GM12892 (cell line): ENCODE measurements at regions not wholly inside any gene's neighbourhood (a gene's known extent, or its start where the extent isn't known, plus 50 kb on each side); places are given as distances from the start of the nearest gene placed in this dataset.

ENCODE experiments used
- DNase-seq: peaks from one replicate; pipeline ENCODE4 v3.0.0; 2011; ENCODE audit not compliant: insufficient read length
- FAIRE-seq: peaks from 2 replicates; lab custom pipeline; 2011; peaks lifted over from hg19 to GRCh38; lab: Jason Lieb, UNC
- POLR2A ChIP-seq: IDR thresholded peaks from 2 replicates; pipeline ENCODE4 v1.6.1; 2011; ENCODE audit warnings: low read depth, low read length, control low read depth
- POLR2AphosphoS5 ChIP-seq: IDR thresholded peaks from 2 replicates; pipeline ENCODE4 v1.6.1; 2011; ENCODE audit warnings: low read depth, low read length, control low read depth
- TAF1 ChIP-seq: IDR thresholded peaks from 2 replicates; pipeline ENCODE4 v1.6.1; 2011; ENCODE audit warnings: low read depth, mild to moderate bottlenecking, control low read depth, low read length, borderline replicate concordance

DNA sequence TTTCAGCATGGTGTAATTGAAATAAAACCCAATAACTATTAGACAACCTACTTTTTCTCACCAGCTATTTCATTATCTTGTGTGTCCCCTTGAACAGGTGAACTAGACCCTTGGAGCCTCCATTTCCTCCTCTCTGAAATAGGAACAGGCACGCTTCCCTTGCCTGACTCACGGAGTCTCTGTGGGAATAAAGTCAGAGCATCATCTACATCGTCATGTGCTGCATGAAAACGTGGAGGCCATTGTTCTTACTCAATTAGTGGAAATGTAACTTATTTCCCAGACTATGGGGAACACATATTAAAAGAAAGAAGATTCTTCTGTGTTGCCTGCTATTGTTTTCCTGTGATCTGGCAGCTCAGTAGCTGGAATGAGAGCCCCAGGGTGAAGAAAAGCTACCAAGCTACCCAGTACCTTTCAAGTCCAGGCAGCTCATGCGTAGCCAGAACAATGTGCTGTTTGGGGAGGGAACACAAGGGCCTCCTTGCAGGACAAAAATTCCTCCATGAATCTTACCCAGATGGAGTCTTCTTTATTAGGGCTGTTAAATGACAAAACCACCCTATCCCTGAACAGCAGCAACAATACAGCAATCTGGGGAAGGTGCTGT, 59.8 kb downstream of the SOX11 start:
- no peak for FAIRE-seq
- no peak for TF ChIP-seq POLR2AphosphoS5

DNA sequence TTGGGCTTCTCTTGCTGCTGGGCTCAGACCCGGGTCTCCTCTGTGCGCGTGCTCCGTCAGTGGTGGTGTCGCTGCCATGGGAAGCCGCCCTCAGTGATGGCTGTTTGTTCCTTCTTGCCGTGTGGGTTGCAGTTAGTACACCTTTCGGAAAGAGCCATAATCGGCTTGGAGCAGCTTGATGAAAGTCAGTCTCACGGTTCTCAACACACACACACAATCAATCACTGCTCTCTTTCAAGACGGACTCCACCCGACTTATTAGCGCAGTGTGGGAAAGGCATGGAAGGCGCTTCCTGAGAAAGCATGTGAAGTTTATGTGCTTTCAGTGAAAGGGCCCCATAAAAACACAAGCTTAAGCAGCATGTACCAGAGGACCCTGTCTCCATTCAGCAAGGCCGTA, 64.1 kb downstream of the SOX11 start:
- DNase-seq: no peak
- FAIRE-seq: no peak
- TF ChIP-seq POLR2AphosphoS5: no peak
- TF ChIP-seq TAF1: no peak
- TF ChIP-seq POLR2A: no peak

More for the DNA sequence above, 59.8 kb downstream of the SOX11 start:
- DNase-seq: no peak

DNA sequence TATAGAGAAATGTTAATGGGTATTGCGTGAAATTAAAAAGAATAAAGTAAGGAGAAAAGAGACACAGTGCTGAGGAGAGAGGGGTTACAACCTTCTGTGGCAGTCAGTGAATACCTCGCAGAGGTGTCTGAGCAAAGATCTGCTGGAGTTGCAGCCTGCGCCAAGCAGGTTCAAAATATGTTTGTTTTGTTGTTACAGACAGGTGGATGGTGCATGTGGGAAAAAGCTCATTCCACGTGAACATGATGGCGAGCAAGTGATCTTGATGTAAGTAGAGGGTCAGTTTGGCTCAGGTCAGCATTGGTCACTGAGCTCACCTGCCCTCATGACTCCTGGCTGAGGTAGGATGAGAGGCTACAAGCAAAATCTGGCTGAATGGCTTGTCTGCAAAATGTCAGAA, 66.2 kb downstream of the SOX11 start:
- FAIRE-seq (no peak), DNase-seq (no peak)
- TF ChIP-seq POLR2AphosphoS5 (no peak), POLR2A (no peak), TAF1 (no peak)

DNA sequence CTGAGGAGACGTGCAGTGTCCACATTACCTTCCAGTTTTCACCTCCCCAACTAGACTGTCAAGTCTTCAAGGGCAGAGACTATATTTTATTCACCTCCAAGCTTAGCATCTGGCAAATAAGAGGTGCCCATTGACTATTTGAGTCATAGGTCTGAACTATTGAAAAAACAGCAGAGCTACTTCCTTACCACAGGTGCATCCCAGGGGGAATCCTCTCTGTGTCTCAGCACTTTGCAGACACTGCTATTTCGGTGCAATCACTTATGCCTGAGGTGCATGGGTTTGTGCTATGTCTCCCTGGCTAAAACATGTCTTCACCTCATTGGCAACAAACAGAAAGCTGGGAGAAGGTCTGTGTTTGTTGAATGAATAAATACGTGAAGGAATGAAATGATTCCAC, 67.8 kb downstream of the SOX11 start:
- no peak for FAIRE-seq
- TF ChIP-seq POLR2A (no peak), POLR2AphosphoS5 (no peak), TAF1 (no peak)

DNA sequence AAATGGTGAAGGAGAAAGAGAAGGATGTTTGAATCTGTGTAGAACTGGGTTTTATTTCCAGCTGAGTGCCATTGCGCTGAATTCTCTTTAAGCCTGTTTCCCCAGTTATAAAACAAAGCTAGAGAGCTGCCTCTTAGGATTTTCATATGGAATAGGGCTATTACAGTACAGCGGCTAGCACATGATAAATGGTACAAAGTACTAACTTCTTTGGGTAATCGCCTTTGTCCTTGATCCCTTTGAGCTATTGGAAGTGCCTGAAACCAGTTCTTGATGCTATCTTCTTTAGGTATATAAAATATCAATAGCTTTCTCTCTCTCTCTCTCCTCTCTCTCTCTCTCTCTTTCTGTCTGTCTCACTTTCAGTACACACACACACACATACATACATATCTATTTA, 71.3 kb downstream of the SOX11 start:
- TF ChIP-seq TAF1 (no peak), POLR2AphosphoS5 (no peak), POLR2A (no peak)
- DNase-seq: no peak
- FAIRE-seq: no peak

More for the DNA sequence above, 67.8 kb downstream of the SOX11 start:
- no peak for DNase-seq

DNA sequence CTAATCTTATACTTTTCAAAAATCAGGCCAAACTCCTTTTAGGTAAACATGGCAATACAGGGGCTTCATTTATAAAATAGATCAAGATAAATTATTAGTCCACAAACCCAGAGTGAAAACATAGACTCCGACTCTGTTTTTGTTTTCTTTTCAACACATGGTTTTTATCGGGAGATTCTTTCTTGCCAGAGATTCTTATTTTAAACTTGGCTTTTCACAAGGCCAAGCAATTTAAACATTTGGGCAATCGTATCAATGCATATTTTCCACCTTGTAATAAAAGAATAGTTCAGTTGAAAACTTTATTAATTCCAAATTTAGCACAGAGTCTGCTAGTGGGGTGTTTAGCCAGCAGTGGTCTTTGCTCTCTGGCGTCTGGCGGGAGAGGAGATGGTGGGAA, 71.9 kb downstream of the SOX11 start:
- TF ChIP-seq TAF1 (no peak), POLR2AphosphoS5 (no peak)
- FAIRE-seq: no peak
- no peak for DNase-seq

DNA sequence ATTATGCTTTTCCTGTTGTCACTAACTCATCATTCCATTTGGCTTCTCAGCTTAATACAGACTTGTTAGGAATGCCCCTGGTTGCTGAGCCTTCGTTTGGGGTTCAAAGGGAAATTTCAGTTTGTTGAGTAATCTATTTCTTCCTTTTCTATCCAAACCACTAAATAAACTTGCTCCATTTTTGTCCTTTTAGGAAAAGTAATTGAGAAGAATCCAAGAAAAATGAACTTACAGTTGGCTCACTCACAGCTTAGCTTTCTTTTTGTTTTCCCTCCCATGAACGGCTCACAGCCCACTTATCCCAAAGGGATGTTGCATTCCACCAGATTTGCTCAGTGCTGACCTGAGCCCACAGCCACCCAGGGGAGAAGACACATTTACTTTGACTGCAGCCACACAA, 73.9 kb downstream of the SOX11 start:
- no peak for FAIRE-seq
- TF ChIP-seq TAF1 (no peak), POLR2A (no peak), POLR2AphosphoS5 (no peak)
- no peak for DNase-seq

DNA sequence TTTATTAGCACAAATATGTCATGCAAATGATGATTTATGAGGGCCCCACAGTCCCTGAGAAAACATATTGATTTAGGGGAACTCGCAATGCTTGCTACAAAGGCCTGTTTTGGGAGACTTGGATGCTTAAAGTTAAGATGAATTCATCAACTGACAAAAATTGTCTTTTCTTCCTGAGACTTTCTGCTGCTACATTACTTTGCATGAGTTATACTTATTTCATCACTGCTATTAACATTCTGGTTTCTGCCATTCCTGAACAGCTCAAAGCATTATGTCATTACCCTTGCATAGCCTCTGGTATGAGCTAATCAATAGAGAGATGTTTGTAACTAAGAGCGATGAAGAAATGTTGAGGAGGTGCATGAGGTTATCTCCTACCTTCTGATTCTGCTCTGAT, 74.4 kb downstream of the SOX11 start:
- FAIRE-seq: no peak
- no peak for DNase-seq
- no peak for TF ChIP-seq POLR2A
- no peak for TF ChIP-seq POLR2AphosphoS5
- no peak for TF ChIP-seq TAF1

DNA sequence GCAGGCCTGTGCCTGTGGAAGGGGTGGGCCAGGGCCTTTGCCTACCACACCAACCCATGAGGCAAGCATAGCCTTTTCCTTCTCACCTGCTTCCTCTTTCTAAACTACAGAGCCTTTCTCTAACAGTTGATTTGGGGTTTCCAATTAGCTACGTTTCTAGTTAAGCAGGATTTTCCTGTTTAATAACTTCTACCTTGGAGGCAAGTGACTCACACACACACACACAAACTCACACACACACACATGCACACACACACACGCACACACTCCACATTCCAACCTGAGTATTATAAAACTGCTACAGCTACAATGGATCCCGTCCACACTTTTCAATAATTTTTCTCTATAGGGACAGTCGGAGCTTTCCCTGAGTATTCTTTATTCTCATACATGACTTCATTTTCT, 84.9 kb downstream of the SOX11 start:
- DNase-seq: no peak
- FAIRE-seq: no peak
- no peak for TF ChIP-seq POLR2AphosphoS5
- TF ChIP-seq POLR2A: no peak
- TF ChIP-seq TAF1: no peak

DNA sequence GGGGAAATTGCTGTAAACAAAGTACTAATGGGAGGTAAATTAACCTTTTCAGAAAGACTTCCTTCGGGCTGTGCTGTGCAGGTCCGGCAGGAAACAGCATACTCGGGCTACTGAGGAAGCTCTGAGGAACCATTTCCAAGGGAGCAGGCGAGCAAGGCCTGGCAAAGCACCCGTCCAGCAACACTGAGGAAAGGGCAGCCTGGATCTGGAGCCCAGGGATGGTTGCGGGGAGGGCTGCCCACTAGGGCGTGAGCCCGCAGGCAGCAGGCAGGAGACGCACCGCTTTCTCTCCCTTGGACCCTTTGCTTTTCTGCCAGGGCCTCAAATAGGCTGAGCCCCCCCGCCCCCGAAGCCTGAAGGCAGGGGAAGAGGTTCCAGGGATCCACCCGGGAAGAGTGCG, 89.5 kb downstream of the SOX11 start:
- FAIRE-seq: no peak
- TF ChIP-seq POLR2AphosphoS5 (no peak), POLR2A (no peak), TAF1 (no peak)

DNA sequence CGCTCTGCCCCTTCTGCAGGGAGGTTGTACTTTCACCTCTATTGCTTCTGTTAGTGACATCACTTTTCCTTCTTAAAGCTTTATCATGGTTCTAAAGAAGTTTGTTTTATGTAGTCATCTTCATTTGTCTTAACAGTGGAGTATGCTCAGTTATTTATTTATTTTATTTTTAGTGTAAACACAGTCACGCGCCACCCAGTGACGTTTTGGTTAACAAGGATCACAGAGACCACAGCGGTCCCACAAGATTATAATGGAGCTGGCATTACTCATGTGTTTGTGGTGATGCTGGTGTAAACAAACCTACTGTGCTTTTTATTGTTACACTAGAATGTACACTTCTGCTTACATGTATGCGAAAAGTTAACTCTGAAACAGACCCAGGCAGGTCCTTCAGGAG, 89.9 kb downstream of the SOX11 start:
- DNase-seq: no peak
- TF ChIP-seq POLR2AphosphoS5 (no peak), POLR2A (no peak), TAF1 (no peak)
- FAIRE-seq: no peak

More for the DNA sequence above, 89.5 kb downstream of the SOX11 start:
- no peak for DNase-seq

DNA sequence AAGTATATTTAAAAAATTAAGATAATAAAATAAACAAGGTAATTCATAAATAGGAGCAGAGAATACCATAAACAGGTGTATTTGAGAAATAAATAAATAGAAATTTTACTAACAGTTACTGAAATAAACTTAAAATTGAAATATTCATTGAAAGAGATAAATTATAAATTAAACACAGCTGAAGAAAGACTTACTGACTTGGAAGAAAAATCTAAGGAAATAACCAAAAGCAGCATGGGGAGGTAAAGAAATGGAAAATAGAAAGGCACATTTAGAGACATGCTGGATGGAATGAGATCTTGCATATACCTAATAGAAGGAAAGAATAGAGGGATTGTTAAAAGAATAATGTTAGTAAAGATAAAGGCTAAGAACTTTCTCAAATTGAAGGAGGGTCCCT, 96.3 kb downstream of the SOX11 start:
- TF ChIP-seq POLR2A (no peak), TAF1 (no peak), POLR2AphosphoS5 (no peak)
- DNase-seq: no peak
- FAIRE-seq: no peak
